K562 (cell line): ENCODE measurements at regions not wholly inside any gene's neighbourhood (a gene's known extent, or its start where the extent isn't known, plus 50 kb on each side); places are given as distances from the start of the nearest gene placed in this dataset.

Experiments used
- ATAC-seq: fragments of 200-7000 bp; cut with Tn5 transposase; 3 replicates; pipeline ENCODE4 v1.9.1; 2020; ENCODE audit warnings: moderate library complexity
- BruUV-seq: library from RNA; stranded (reverse); fragments of 400-500 nt; replicated peaks from 2 replicates; lab custom pipeline; 2021; lab: Mats Ljungman, UMichigan
- CTCF ChIA-PET: fragments of 300-600 bp; formaldehyde crosslinking; extraction: SDS; loops from one replicate; lab custom pipeline; 2021; ENCODE audit warnings: low intra/inter-chr PET ratio; lab: Yijun Ruan, JAX
- POLR2A ChIA-PET: fragments of 300-600, 350-650 bp; sonication (Branson Sonifier 250); formaldehyde crosslinking; extraction: SDS; loops from one replicate; lab custom pipeline; 2021; ENCODE audit warnings: antibody characterized with exemption, inconsistent platforms; lab: Yijun Ruan, JAX
- DNase-seq, 4 experiments: peaks; one replicate each; pipeline versions ENCODE4 v3.0.0 to v3.0.0-alpha.2; 2011 to 2018; ENCODE audit warnings: low spot score in 3 of 4, mixed read lengths in 3 of 4; ENCODE audit errors: extremely low read depth in 1 of 4
- FAIRE-seq: peaks from 2 replicates; lab custom pipeline; 2011; peaks lifted over from hg19 to GRCh38; lab: Jason Lieb, UNC
- H2AFZ ChIP-seq: 2 replicates; pipeline ENCODE4 v1.6.0; 2011; ENCODE audit warnings: low read depth, low read length, control low read depth, inconsistent platforms
- H3K27ac ChIP-seq: fragments of 200-600 bp; 3 replicates; pipeline ENCODE4 v1.8.0; 2011; ENCODE audit warnings: low read depth, mild to moderate bottlenecking, control low read depth, inconsistent platforms, low read length, moderate library complexity, mixed read lengths; ENCODE audit errors: extremely low read depth
- H3K27me3 ChIP-seq, 2 experiments: fragments of 300-600 bp in 1 of 2; 2 replicates in 1 of 2; 3 replicates in 1 of 2; pipeline versions ENCODE4 v1.6.0 to v1.8.0; 2011; ENCODE audit warnings: inconsistent platforms in 2 of 2, low read length in 2 of 2, mild to moderate bottlenecking in 1 of 2, mixed read lengths in 1 of 2, moderate library complexity in 1 of 2; ENCODE audit not compliant: control insufficient read depth in 2 of 2, insufficient read depth in 2 of 2
- H3K36me3 ChIP-seq: fragments of 300-600 bp; 3 replicates; pipeline ENCODE4 v1.8.0; 2011; ENCODE audit warnings: mild to moderate bottlenecking, low read length, inconsistent platforms; ENCODE audit not compliant: control insufficient read depth, insufficient read depth
- H3K4me1 ChIP-seq, 2 experiments: fragments of 200-600 bp in 1 of 2; replicated peaks in 1 of 2; 2 replicates in 1 of 2; 3 replicates in 1 of 2; pipeline versions ENCODE4 v1.5.1 to v1.8.0; 2011; ENCODE audit warnings: inconsistent platforms in 2 of 2, low read length in 2 of 2, mild to moderate bottlenecking in 1 of 2, mixed read lengths in 1 of 2, moderate library complexity in 1 of 2; ENCODE audit not compliant: control insufficient read depth in 2 of 2, insufficient read depth in 2 of 2
- H3K4me2 ChIP-seq: 2 replicates; pipeline ENCODE4 v1.6.1; 2011; ENCODE audit warnings: low read length, control low read depth, inconsistent platforms, mixed read lengths; ENCODE audit not compliant: insufficient read depth
- H3K4me3 ChIP-seq: fragments of 200-600 bp; sonication (generic), shearing (Covaris generic); 2 replicates; pipeline ENCODE4 v1.5.1; 2016; ENCODE audit warnings: control low read depth, inconsistent platforms
- H3K79me2 ChIP-seq: fragments of 200-600 bp; 3 replicates; pipeline ENCODE4 v1.8.0; 2011; ENCODE audit warnings: low read length, inconsistent platforms; ENCODE audit not compliant: control insufficient read depth, insufficient read depth
- H3K9ac ChIP-seq, 2 experiments: 2 replicates each; pipeline versions ENCODE4 v1.6.0 to v1.6.1; 2011; ENCODE audit warnings: low read depth in 2 of 2, low read length in 2 of 2, control low read depth in 1 of 2, inconsistent platforms in 1 of 2, mild to moderate bottlenecking in 1 of 2, mixed read lengths in 1 of 2; ENCODE audit not compliant: insufficient read depth in 1 of 2
- H3K9me1 ChIP-seq: one replicate; pipeline ENCODE4 v1.6.0; 2011; ENCODE audit warnings: inconsistent platforms, mild to moderate bottlenecking, low read length, moderate library complexity; ENCODE audit not compliant: control insufficient read depth, insufficient read depth
- H3K9me3 ChIP-seq: replicated peaks from 2 replicates; pipeline ENCODE4 v1.5.1; 2011; ENCODE audit warnings: low read depth, low read length, inconsistent platforms; ENCODE audit not compliant: control insufficient read depth, insufficient read depth
- H4K20me1 ChIP-seq: replicated peaks from 2 replicates; pipeline ENCODE4 v1.6.1; 2011; ENCODE audit warnings: low read length, inconsistent platforms, mixed read lengths; ENCODE audit not compliant: control insufficient read depth, insufficient read depth
- ARHGAP35 ChIP-seq: fragments of 450-650 bp; IDR thresholded peaks from 2 replicates; pipeline ENCODE4 v1.6.1; 2018; ENCODE audit not compliant: partially characterized antibody
- POLR2B ChIP-seq: fragments of 450-650 bp; IDR thresholded peaks from 2 replicates; pipeline ENCODE4 v1.6.1; 2018; ENCODE audit warnings: low read depth; ENCODE audit not compliant: partially characterized antibody
- SOX6 ChIP-seq: fragments of 450-650 bp; IDR thresholded peaks from 2 replicates; pipeline ENCODE4 v1.6.1; 2014; ENCODE audit warnings: mild to moderate bottlenecking
- ZNF436 ChIP-seq: fragments of 250-450, 450-650 bp; sonication (Bioruptor Pico); formaldehyde crosslinking; IDR thresholded peaks from 2 replicates; pipeline ENCODE4 v1.7.0; 2020; ENCODE audit warnings: mild to moderate bottlenecking
- WGBS: fragments of 100-300 bp; shearing (Covaris generic); methylation state at CpG from one replicate; pipeline ENCODE4 v1.1.6; 2016; ENCODE audit warnings: low coverage, mixed read lengths; ENCODE audit not compliant: insufficient coverage; ENCODE audit errors: missing lambda C conversion rate; 5-methylcytosine and 5-hydroxymethylcytosine counted together
- in situ Hi-C: fragments of 300-500 bp; cut with MboI; formaldehyde crosslinking; loops from 4 replicates; pipeline ENCODE4 v1.15.0; 2018; ENCODE audit warnings: inconsistent platforms, mixed read lengths
- intact Hi-C: fragments of 100-400 bp; cut with micrococcal nuclease; formaldehyde crosslinking; loops from 2 replicates; pipeline ENCODE4 v1.14.2; 2022
- TF ChIP-seq, protein P1 (sequence below): fragments of 450-650 bp; formaldehyde crosslinking; IDR thresholded peaks from 2 replicates; pipeline ENCODE4 v1.4.0; 2020; ENCODE audit warnings: mild to moderate bottlenecking, moderate library complexity

DNA sequence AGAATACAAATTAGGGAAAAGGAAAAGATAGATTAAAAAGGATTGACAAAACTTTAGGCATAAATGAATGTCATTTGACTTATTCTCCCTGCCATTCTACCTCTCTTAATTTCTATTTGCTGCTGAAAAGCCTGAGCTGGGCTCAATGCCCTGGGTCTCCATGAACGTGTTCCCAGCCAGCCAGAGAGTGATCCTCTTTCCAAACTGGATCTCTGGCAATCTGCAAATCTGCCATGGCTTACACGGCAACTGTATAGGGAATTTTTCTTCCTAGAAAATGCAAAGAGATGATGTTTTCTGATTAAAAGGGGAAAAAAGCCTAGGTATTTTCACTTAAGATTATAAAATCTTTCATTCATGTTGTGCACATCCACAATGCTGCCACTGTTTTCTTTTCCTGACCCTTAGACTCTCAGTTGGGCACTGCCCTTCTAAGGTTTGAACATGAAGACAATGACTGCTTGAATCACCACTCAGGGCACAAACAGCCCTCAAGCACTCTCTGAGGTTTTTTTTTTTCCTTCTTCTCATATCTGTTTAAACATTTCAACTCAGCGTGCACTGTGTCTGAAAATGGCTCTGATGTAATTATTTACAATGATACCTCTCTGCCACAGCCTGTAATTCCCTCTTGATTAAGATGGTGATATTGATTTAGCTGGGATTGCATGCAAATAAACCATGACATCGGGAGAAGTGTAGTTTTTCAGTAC lies 60.3 kb downstream of the DACT1 start (continued):
- TF ChIP-seq ZNF436 (CRISPR knock-in tag) = no peak
- TF ChIP-seq, all 486 proteins: peak for 0

DNA sequence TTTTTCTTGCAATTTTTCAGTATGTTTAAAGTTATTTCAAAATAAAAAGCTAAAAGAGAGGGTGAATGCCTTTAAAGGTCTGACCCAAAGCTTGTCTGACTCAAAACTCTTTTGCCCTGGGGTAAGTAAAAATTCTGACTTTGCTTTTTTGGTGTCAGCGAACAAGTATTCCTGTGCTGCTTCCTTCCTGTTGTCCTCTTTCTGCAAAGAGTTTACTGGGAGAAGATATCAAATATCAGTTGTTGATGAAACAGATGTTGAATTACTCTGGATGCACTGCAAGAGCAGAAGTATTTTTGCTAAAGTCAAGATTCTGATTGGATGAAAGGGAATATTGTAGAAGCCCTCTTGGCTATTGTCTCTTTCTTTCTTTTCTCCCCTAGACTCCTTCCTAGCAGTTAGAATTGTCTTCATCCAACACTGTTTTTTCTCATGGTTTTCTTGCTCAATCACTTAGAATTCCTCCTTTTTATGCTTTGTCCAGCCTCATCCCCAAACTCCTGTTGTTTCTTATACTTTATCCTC lies 62.0 kb downstream of the DACT1 start:
- TF ChIP-seq, protein P1, sequence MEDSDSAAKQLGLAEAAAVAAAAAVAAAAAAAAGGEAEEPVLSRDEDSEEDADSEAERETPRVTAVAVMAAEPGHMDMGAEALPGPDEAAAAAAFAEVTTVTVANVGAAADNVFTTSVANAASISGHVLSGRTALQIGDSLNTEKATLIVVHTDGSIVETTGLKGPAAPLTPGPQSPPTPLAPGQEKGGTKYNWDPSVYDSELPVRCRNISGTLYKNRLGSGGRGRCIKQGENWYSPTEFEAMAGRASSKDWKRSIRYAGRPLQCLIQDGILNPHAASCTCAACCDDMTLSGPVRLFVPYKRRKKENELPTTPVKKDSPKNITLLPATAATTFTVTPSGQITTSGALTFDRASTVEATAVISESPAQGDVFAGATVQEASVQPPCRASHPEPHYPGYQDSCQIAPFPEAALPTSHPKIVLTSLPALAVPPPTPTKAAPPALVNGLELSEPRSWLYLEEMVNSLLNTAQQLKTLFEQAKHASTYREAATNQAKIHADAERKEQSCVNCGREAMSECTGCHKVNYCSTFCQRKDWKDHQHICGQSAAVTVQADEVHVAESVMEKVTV (CRISPR knock-in tag) = no peak
- TF ChIP-seq ARHGAP35 (no peak), POLR2B (no peak), SOX6 (no peak)
- no peaks in the 10 kb centered on the region for H4K20me1 ChIP-seq
- ChIA-PET POLR2A (no interaction called here), CTCF (no interaction called here)
- H3K36me3 ChIP-seq = no peaks in the 10 kb centered on the region
- intact Hi-C loops = no loop called here
- DNase-seq (no peak), FAIRE-seq (no peak), ATAC-seq (no peak)
- H3K27ac ChIP-seq = no peak overlapping the region
- in situ Hi-C loops = no loop called here
- H2AFZ ChIP-seq = no peak overlapping the region
- no TSS peak for BruUV-seq
- no peaks in the 10 kb centered on the region for H3K9me3 ChIP-seq
- no peak overlapping the region for H3K4me2 ChIP-seq
- H3K4me3 ChIP-seq = no peak overlapping the region
- 0% methylated on average over 1 of the region's 1 CpG for WGBS
- H3K79me2 ChIP-seq = no peaks in the 10 kb centered on the region
- H3K4me1 ChIP-seq = no peaks in the 10 kb centered on the region
- H3K9me1 ChIP-seq = no peaks in the 10 kb centered on the region
- no peaks in the 10 kb centered on the region for H3K27me3 ChIP-seq
- H3K9ac ChIP-seq = no peak overlapping the region
